Smooth muscle cell (in vitro differentiated cells): ENCODE measurements at regions not wholly inside any gene's neighbourhood (a gene's known extent, or its start where the extent isn't known, plus 50 kb on each side); places are given as distances from the start of the nearest gene placed in this dataset.

Experiments used
- DNase-seq: peaks from one replicate; lab custom pipeline; 2025; ENCODE audit not compliant: unreplicated experiment; lab: John Stamatoyannopoulos, UW
- H2AFZ ChIP-seq: fragments of 200-600 bp; sonication (generic); 2 replicates; pipeline ENCODE4 v1.6.0; 2016; ENCODE audit warnings: antibody characterized with exemption, low read depth, mild to moderate bottlenecking
- H3F3A ChIP-seq: fragments of 200-600 bp; sonication (generic); 2 replicates; pipeline ENCODE4 v1.6.0; 2017; ENCODE audit warnings: antibody characterized with exemption, low read depth
- H3K27ac ChIP-seq: fragments of 200-600 bp; sonication (generic); 2 replicates; pipeline ENCODE4 v1.5.1; 2016; ENCODE audit warnings: low read depth, mild to moderate bottlenecking
- H3K27me3 ChIP-seq: fragments of 200-600 bp; sonication (generic); 2 replicates; pipeline ENCODE4 v1.6.1; 2016; ENCODE audit warnings: low read depth, mild to moderate bottlenecking
- H3K36me3 ChIP-seq: fragments of 200-600 bp; sonication (generic); 2 replicates; pipeline ENCODE4 v1.5.1; 2016; ENCODE audit warnings: low read depth
- H3K4me1 ChIP-seq: fragments of 200-600 bp; sonication (generic); 2 replicates; pipeline ENCODE4 v1.5.1; 2016; ENCODE audit warnings: low read depth
- H3K4me2 ChIP-seq: fragments of 200-600 bp; sonication (generic); 2 replicates; pipeline ENCODE4 v1.6.0; 2016; ENCODE audit warnings: mild to moderate bottlenecking
- H3K4me3 ChIP-seq: fragments of 200-600 bp; sonication (generic); 2 replicates; pipeline ENCODE4 v1.5.1; 2016; ENCODE audit warnings: mild to moderate bottlenecking
- H3K79me2 ChIP-seq: fragments of 200-600 bp; sonication (generic); 2 replicates; pipeline ENCODE4 v1.6.0; 2016; ENCODE audit warnings: low read depth, mild to moderate bottlenecking
- H3K9ac ChIP-seq: fragments of 200-600 bp; sonication (generic); 2 replicates; pipeline ENCODE4 v1.6.0; 2016; ENCODE audit warnings: low read depth
- H3K9me3 ChIP-seq: fragments of 200-600 bp; sonication (generic); replicated peaks from 2 replicates; pipeline ENCODE4 v1.5.1; 2016; ENCODE audit warnings: low read depth
- H4K20me1 ChIP-seq: fragments of 200-600 bp; sonication (generic); 2 replicates; pipeline ENCODE4 v1.6.0; 2016; ENCODE audit warnings: low read depth
- WGBS: methylation state at CpG from one replicate; pipeline ENCODE4 v1.1.7; 2016; ENCODE audit warnings: low lambda C conversion rate; 5-methylcytosine and 5-hydroxymethylcytosine counted together
- TF ChIP-seq, protein P1 (sequence below): fragments of 200-600 bp; sonication (generic); IDR thresholded peaks from 2 replicates; pipeline ENCODE4 v1.5.1; 2017; ENCODE audit warnings: borderline replicate concordance, mild to moderate bottlenecking, antibody characterized with exemption; ENCODE audit not compliant: insufficient read depth, poor library complexity, severe bottlenecking

DNA sequence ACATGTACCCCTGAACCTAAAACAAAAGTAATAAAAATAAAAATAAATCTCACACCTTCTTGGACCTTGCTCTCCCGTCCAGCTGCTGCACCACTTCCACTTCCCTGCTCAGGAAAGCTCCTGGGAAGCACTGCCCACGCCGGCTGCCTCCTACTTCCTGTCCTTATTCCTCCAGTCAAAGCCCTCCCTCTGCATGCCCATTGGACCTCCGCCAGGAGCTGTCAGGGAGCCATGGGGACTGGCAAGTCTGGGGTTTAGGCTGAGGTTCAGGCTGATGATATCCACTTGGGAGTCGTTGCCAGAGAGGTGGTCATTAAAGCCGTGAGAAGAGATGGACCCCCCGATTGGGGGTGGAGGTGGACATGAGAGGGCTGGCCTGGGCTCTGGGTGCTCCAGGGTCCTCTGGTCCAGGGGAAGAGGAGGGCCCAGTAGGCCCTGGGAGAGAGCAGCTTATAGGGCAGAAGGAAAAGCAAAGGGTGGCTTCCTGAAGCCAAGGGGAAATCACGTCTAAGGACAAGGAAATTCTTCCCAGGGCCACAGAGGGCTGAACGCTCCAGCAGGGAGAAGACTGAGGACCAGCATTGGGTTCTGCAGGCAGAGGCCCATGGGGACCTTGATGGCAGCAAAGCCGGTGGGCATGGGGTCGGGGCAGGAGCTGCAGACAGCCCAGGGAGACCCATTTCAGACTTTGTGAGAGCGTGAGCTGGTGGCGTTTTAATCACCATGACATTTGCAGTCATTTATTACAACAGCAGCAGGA is 78.7 kb downstream of the FZD10 start:
- peaks cover 5% of the 10 kb centered on the region for H3K27me3 ChIP-seq
- no peak overlapping the region for H3K9ac ChIP-seq
- no peaks in the 10 kb centered on the region for H3K9me3 ChIP-seq
- H3F3A ChIP-seq, result no peaks in the 10 kb centered on the region
- H4K20me1 ChIP-seq, result no peaks in the 10 kb centered on the region
- H3K4me1 ChIP-seq, result no peaks in the 10 kb centered on the region
- H3K36me3 ChIP-seq, result no peaks in the 10 kb centered on the region
- no peak overlapping the region for H3K4me2 ChIP-seq
- DNase-seq, result no peak
- no peak overlapping the region for H2AFZ ChIP-seq
- H3K79me2 ChIP-seq, result no peaks in the 10 kb centered on the region
- H3K27ac ChIP-seq, result no peak overlapping the region
- TF ChIP-seq, protein P1, sequence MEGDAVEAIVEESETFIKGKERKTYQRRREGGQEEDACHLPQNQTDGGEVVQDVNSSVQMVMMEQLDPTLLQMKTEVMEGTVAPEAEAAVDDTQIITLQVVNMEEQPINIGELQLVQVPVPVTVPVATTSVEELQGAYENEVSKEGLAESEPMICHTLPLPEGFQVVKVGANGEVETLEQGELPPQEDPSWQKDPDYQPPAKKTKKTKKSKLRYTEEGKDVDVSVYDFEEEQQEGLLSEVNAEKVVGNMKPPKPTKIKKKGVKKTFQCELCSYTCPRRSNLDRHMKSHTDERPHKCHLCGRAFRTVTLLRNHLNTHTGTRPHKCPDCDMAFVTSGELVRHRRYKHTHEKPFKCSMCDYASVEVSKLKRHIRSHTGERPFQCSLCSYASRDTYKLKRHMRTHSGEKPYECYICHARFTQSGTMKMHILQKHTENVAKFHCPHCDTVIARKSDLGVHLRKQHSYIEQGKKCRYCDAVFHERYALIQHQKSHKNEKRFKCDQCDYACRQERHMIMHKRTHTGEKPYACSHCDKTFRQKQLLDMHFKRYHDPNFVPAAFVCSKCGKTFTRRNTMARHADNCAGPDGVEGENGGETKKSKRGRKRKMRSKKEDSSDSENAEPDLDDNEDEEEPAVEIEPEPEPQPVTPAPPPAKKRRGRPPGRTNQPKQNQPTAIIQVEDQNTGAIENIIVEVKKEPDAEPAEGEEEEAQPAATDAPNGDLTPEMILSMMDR, result no peak
- H3K4me3 ChIP-seq, result no peak overlapping the region
- 87% methylated on average over 13 of the region's 13 CpGs for WGBS

- H3K4me3 ChIP-seq, result no peak overlapping the region
- H3K4me1 ChIP-seq, result no peaks in the 10 kb centered on the region
- H3F3A ChIP-seq, result no peaks in the 10 kb centered on the region
- WGBS, result 81% methylated on average over 7 of the region's 7 CpGs
- no peaks in the 10 kb centered on the region for H3K79me2 ChIP-seq
- DNase-seq, result no peak
- no peaks in the 10 kb centered on the region for H3K9me3 ChIP-seq
- H3K36me3 ChIP-seq, result no peaks in the 10 kb centered on the region
- H4K20me1 ChIP-seq, result no peaks in the 10 kb centered on the region
- H3K9ac ChIP-seq, result no peak overlapping the region
- TF ChIP-seq, protein P1, result no peak
- no peak overlapping the region for H3K27ac ChIP-seq
- no peak overlapping the region for H3K4me2 ChIP-seq
- H2AFZ ChIP-seq, result no peak overlapping the region
- H3K27me3 ChIP-seq, result peaks cover 3% of the 10 kb centered on the region
Observed at GRCh38 chr12:130242506-130242905, 80.2 kb downstream of the FZD10 start.

DNA sequence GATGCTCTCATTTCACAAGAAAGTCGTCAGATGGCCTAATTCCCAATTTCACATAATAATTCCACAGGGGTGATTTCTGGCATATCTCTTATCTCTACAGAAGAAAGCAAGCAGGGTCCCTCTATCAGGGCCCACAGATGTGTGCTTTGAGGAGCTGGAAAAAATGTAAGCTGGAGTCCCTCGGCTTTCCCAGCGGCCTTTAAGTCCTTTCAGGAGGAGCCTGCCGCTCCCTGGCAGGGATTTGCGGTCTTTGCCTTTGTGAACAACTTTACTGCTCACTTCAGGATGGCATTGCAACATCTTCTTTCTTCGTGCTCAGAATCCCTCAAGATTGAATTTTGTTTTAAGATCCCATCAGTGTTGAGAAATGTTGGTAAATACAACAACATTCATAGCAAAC is 83.0 kb downstream of the FZD10 start:
- no peaks in the 10 kb centered on the region for H3K36me3 ChIP-seq
- no peak overlapping the region for H3K27ac ChIP-seq
- WGBS, result 89% methylated on average over 6 of the region's 6 CpGs
- no peak overlapping the region for H2AFZ ChIP-seq
- TF ChIP-seq, protein P1, result no peak
- H3F3A ChIP-seq, result no peaks in the 10 kb centered on the region
- H3K4me2 ChIP-seq, result no peak overlapping the region
- H3K9ac ChIP-seq, result no peak overlapping the region
- no peaks in the 10 kb centered on the region for H3K4me1 ChIP-seq
- H3K27me3 ChIP-seq, result peaks cover 3% of the 10 kb centered on the region
- DNase-seq, result no peak
- H3K79me2 ChIP-seq, result no peaks in the 10 kb centered on the region
- no peaks in the 10 kb centered on the region for H4K20me1 ChIP-seq
- no peaks in the 10 kb centered on the region for H3K9me3 ChIP-seq
- H3K4me3 ChIP-seq, result no peak overlapping the region

DNA sequence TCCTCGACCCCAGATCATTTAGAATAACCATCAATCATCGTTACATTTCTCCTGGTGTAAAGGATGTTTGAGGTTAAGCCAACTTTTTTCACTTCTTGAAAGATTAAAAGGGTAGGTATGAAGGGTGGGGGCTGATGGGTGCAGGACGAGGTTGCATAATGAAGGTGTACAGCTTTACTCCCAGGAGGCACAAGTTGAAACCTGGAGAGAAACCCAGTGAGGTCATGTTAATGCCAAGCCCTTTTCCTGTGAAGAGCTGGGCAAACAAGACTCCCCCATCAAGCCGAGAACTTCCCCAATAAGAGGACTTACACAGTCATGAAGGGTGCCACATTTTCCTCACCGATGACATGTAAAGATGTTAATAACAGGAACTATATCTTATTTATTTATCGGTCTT is 84.3 kb downstream of the FZD10 start:
- Histone ChIP-seq H3K9ac (no peak overlapping the region), H3K27me3 (peaks cover 3% of the 10 kb centered on the region), H3F3A (no peaks in the 10 kb centered on the region), H3K9me3 (no peaks in the 10 kb centered on the region), H3K27ac (no peak overlapping the region), H3K36me3 (no peaks in the 10 kb centered on the region), H2AFZ (no peak overlapping the region), H3K79me2 (no peaks in the 10 kb centered on the region), H3K4me1 (no peaks in the 10 kb centered on the region), H3K4me2 (no peak overlapping the region), H4K20me1 (no peaks in the 10 kb centered on the region), H3K4me3 (no peak overlapping the region)
- WGBS, result 82% methylated on average over 6 of the region's 6 CpGs
- no peak for DNase-seq
- TF ChIP-seq, protein P1, result no peak
